Glutamatergic neuron (in vitro differentiated cells): ENCODE measurements at regions not wholly inside any gene's neighbourhood (a gene's known extent, or its start where the extent isn't known, plus 50 kb on each side); places are given as distances from the start of the nearest gene placed in this dataset.

ENCODE experiments used
- DNase-seq: peaks from one replicate; pipeline ENCODE4 v3.0.0; 2022
- H3K27ac Mint-ChIP-seq: one replicate; pipeline ENCODE4 v1.8.0; 2020; ENCODE audit warnings: mild to moderate bottlenecking, mixed read lengths, inconsistent platforms; ENCODE audit not compliant: unreplicated experiment
- H3K27me3 Mint-ChIP-seq: one replicate; pipeline ENCODE4 v1.8.0; 2020; ENCODE audit warnings: mild to moderate bottlenecking, moderate library complexity, mixed read lengths, inconsistent platforms; ENCODE audit not compliant: unreplicated experiment
- H3K36me3 Mint-ChIP-seq: one replicate; pipeline ENCODE4 v1.8.0; 2020; ENCODE audit warnings: mild to moderate bottlenecking, mixed read lengths, inconsistent platforms; ENCODE audit not compliant: unreplicated experiment
- H3K4me1 Mint-ChIP-seq: one replicate; pipeline ENCODE4 v1.8.0; 2020; ENCODE audit warnings: mild to moderate bottlenecking, low read depth, mixed read lengths, inconsistent platforms; ENCODE audit not compliant: unreplicated experiment
- H3K4me3 Mint-ChIP-seq: one replicate; pipeline ENCODE4 v1.8.0; 2020; ENCODE audit warnings: mild to moderate bottlenecking, mixed read lengths, inconsistent platforms; ENCODE audit not compliant: unreplicated experiment
- H3K9me3 Mint-ChIP-seq: one replicate; pipeline ENCODE4 v1.8.0; 2020; ENCODE audit warnings: mild to moderate bottlenecking, moderate library complexity, mixed read lengths, inconsistent platforms; ENCODE audit not compliant: unreplicated experiment
- TF ChIP-seq, protein P1 (sequence below): fragments of 200-600 bp; sonication (generic); IDR thresholded peaks from one replicate; pipeline ENCODE4 v1.5.0; 2021; ENCODE audit not compliant: partially characterized antibody, unreplicated experiment

DNA sequence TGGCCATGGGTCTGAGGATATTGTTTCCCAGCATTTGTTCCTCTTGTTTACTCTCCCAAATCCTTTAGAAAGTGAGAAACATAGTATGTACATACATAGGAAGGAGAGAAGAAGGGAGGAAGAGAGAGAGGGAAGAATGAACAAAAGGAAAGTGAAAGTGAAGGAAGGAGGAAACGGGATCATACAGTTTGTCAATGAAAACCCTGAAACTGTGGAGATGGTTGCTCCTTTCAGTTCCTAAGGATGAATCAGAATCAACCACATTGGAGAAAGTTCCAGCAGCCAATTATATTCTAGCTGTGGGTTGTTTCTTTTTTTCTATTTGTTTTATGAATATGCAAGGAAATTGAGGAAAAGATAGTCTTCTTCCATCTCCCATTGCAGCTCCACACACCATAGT is 396.5 kb downstream of the MLLT3 start:
- TF ChIP-seq, protein P1, sequence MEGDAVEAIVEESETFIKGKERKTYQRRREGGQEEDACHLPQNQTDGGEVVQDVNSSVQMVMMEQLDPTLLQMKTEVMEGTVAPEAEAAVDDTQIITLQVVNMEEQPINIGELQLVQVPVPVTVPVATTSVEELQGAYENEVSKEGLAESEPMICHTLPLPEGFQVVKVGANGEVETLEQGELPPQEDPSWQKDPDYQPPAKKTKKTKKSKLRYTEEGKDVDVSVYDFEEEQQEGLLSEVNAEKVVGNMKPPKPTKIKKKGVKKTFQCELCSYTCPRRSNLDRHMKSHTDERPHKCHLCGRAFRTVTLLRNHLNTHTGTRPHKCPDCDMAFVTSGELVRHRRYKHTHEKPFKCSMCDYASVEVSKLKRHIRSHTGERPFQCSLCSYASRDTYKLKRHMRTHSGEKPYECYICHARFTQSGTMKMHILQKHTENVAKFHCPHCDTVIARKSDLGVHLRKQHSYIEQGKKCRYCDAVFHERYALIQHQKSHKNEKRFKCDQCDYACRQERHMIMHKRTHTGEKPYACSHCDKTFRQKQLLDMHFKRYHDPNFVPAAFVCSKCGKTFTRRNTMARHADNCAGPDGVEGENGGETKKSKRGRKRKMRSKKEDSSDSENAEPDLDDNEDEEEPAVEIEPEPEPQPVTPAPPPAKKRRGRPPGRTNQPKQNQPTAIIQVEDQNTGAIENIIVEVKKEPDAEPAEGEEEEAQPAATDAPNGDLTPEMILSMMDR: no peak
- DNase-seq: no peak
- Mint-ChIP-seq H3K9me3 (no peaks in the 10 kb centered on the region), H3K27ac (no peak overlapping the region), H3K4me3 (no peak overlapping the region), H3K27me3 (no peaks in the 10 kb centered on the region), H3K36me3 (no peaks in the 10 kb centered on the region), H3K4me1 (no peaks in the 10 kb centered on the region)

DNA sequence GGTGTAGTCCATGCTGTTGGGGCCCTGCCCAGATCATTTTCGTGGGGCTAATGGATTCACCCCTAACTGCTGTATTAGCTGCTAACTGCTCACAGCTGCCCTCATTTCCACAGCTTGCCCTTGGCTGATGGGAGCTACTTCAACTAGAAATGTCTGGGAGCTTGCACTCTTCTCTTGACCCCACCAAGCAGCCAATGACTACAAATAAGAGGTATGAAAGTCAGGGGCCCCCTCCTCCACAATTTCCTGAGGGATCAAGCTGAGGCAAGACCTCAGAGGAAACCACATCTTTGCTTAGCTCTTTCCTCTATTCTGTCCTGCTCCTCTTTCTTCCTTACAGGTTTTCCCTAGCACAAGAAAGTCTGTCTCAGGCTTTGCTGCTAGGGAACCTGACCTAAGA is 397.5 kb downstream of the MLLT3 start:
- TF ChIP-seq, protein P1: no peak
- Mint-ChIP-seq H3K36me3 (no peaks in the 10 kb centered on the region), H3K4me3 (no peak overlapping the region), H3K27ac (no peak overlapping the region), H3K27me3 (no peaks in the 10 kb centered on the region), H3K9me3 (no peaks in the 10 kb centered on the region), H3K4me1 (peaks cover 3% of the 10 kb centered on the region)
- DNase-seq: no peak

DNA sequence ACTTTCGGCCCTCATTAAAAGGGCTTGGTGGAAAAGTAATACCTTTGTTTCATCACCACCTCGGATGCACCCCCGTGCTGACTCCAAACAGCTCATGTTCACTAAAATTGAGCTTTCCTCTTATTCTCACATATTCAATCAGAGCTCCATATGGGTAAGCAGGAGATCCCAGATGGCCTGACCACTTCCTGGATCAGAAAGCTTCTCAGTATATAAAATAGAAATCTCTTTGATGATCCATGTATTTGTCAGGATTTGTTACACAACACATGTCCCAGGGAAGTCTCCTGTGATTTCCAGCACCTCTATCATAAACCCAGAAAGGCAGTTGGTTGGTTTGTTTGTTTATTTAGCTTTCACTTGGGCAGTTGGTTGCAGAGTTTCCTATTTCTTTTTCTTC is 402.0 kb downstream of the MLLT3 start:
- no peak overlapping the region for H3K4me3 Mint-ChIP-seq
- H3K27ac Mint-ChIP-seq: no peak overlapping the region
- peaks cover 3% of the 10 kb centered on the region for H3K4me1 Mint-ChIP-seq
- H3K9me3 Mint-ChIP-seq: no peaks in the 10 kb centered on the region
- TF ChIP-seq, protein P1: no peak
- H3K36me3 Mint-ChIP-seq: no peaks in the 10 kb centered on the region
- no peaks in the 10 kb centered on the region for H3K27me3 Mint-ChIP-seq
- no peak for DNase-seq

DNA sequence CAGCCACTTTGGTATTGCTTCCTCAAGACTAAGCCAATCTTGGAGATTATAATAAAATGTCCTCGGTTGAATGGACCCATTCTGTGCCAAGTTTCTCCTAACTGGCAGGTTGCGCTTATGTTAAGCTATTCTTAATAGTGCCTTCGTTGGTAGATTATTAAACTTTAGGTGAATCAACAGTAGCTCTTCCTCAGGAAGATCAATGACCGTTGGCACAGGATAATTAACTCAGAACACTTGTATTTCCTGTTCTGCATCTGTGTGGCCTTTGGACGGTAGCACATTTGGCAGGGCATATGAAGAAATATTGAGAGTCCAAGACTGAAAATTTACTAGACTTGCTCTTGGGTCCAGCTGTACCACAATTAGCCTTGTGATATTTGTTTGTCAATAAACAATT is 402.9 kb downstream of the MLLT3 start:
- peaks cover 3% of the 10 kb centered on the region for H3K4me1 Mint-ChIP-seq
- DNase-seq: no peak
- TF ChIP-seq, protein P1: no peak
- H3K27ac Mint-ChIP-seq: no peak overlapping the region
- H3K4me3 Mint-ChIP-seq: no peak overlapping the region
- no peaks in the 10 kb centered on the region for H3K9me3 Mint-ChIP-seq
- no peaks in the 10 kb centered on the region for H3K36me3 Mint-ChIP-seq
- no peaks in the 10 kb centered on the region for H3K27me3 Mint-ChIP-seq

DNA sequence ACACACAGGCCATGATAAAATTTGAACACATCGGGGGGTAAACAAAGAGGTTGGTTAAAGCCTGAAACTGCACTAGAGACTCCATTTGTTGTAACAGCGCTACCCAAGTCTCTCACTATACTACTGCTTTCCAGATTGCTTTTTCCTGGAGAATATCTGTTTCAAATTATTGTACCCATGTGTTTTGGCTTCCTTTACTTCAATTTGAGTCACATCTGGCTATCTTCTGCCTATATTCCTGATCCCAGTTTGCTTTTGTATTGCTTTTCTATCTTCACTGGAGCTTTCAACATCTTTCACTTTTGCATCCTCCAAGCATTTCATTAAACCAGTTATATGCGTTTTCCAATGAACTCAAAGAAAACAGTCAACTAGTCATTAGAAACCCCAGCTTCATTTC is 404.7 kb downstream of the MLLT3 start:
- H3K27ac Mint-ChIP-seq: no peak overlapping the region
- DNase-seq: no peak
- H3K27me3 Mint-ChIP-seq: no peaks in the 10 kb centered on the region
- TF ChIP-seq, protein P1: no peak
- H3K4me3 Mint-ChIP-seq: no peak overlapping the region
- peaks cover 3% of the 10 kb centered on the region for H3K4me1 Mint-ChIP-seq
- H3K36me3 Mint-ChIP-seq: no peaks in the 10 kb centered on the region
- no peaks in the 10 kb centered on the region for H3K9me3 Mint-ChIP-seq
